Epithelial cell of esophagus (primary cell): ENCODE measurements at regions not wholly inside any gene's neighbourhood (a gene's known extent, or its start where the extent isn't known, plus 50 kb on each side); places are given as distances from the start of the nearest gene placed in this dataset.

ENCODE experiments used
- DNase-seq: peaks from one replicate; pipeline ENCODE4 v3.0.0; 2010; ENCODE audit warnings: low read depth
- H3K4me3 ChIP-seq: 2 replicates; pipeline ENCODE4 v1.5.1; 2011; ENCODE audit warnings: mild to moderate bottlenecking, low read length, control low read depth
- TF ChIP-seq, protein P1 (sequence below): IDR thresholded peaks from 2 replicates; pipeline ENCODE4 v1.5.1; 2011; ENCODE audit warnings: low read depth, mild to moderate bottlenecking, low read length, control low read depth, inconsistent platforms; ENCODE audit not compliant: insufficient read depth; ENCODE audit errors: missing control alignments

DNA sequence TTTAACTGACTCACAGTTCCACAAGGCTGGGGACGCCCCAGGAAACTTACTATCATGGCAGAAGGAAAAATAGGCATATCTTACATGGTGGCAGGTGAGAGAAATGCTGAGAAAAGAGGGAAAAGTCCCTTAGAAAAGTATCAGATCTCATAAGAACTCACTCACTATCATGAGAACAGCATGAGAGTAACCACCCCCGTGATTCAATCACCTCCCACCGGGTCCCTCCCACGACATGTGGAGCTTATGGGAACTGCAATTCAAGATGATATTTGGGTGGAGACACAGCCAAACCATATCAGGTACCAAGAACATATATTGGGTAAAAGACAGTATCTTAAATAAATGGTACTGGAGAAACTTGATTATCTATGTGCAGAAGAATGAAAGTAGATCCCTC lies 100.3 kb upstream of the FAR2 start:
- TF ChIP-seq, protein P1, sequence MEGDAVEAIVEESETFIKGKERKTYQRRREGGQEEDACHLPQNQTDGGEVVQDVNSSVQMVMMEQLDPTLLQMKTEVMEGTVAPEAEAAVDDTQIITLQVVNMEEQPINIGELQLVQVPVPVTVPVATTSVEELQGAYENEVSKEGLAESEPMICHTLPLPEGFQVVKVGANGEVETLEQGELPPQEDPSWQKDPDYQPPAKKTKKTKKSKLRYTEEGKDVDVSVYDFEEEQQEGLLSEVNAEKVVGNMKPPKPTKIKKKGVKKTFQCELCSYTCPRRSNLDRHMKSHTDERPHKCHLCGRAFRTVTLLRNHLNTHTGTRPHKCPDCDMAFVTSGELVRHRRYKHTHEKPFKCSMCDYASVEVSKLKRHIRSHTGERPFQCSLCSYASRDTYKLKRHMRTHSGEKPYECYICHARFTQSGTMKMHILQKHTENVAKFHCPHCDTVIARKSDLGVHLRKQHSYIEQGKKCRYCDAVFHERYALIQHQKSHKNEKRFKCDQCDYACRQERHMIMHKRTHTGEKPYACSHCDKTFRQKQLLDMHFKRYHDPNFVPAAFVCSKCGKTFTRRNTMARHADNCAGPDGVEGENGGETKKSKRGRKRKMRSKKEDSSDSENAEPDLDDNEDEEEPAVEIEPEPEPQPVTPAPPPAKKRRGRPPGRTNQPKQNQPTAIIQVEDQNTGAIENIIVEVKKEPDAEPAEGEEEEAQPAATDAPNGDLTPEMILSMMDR, result no peak
- DNase-seq, result no peak
- H3K4me3 ChIP-seq, result no peak overlapping the region

DNA sequence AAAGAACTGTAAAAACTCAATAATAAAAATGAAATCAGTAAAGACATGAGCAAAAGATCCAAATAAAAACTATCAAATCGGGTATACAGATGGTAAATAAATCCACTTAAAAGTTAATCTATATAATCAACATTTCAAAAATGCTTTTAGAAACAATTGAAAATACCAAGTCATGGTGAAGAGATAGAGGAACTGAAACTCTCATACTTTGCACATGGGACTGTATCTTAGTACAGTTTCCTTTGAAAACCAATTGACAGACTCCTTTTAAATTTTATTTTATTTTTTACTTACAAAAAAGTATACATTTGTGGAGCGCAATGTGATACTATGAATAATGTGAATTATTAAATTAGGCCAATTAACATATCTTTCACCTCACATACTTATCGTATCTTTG lies 98.6 kb upstream of the FAR2 start:
- H3K4me3 ChIP-seq, result no peak overlapping the region
- TF ChIP-seq, protein P1, result no peak
- DNase-seq, result no peak

DNA sequence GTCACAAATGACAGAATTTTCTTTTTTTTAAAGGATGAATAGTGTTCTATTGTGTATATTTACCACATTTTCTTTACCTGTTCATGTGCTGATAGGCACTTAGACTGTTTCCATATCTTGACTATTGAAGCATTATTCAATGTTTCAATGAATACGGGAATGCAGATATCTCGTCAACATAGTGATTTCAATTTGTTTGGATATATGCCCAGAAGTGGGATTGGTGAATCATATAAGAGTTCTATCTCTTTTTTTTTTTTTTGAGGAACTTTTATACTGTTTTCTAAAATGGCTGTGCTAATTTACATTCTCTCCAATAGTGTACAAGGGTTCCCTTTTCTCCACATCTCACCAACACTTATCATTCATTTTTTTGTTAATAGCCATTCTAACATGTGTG lies 97.9 kb upstream of the FAR2 start:
- TF ChIP-seq, protein P1, result no peak

DNA sequence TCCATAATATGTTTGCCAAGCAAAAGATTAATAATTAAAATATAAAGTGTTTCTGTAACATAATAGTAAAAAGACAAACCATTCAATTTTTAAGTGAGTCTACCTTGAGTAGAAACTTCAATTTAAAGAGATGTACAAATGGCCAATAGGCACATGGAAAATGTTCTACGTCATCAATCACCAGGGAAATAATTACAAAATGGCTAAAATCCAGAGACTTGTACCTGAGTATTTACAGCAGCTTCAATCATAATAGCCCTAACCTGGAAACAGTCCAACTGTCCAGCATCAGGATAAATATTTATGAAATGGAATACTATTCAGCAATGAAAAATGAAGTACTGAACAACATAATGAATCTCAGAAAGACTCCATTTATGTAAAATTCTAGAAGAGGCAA lies 95.5 kb upstream of the FAR2 start:
- no peak for DNase-seq
- no peak overlapping the region for H3K4me3 ChIP-seq
- TF ChIP-seq, protein P1, result no peak

More for the DNA sequence above, 97.9 kb upstream of the FAR2 start:
- H3K4me3 ChIP-seq, result no peak overlapping the region
- DNase-seq, result no peak

DNA sequence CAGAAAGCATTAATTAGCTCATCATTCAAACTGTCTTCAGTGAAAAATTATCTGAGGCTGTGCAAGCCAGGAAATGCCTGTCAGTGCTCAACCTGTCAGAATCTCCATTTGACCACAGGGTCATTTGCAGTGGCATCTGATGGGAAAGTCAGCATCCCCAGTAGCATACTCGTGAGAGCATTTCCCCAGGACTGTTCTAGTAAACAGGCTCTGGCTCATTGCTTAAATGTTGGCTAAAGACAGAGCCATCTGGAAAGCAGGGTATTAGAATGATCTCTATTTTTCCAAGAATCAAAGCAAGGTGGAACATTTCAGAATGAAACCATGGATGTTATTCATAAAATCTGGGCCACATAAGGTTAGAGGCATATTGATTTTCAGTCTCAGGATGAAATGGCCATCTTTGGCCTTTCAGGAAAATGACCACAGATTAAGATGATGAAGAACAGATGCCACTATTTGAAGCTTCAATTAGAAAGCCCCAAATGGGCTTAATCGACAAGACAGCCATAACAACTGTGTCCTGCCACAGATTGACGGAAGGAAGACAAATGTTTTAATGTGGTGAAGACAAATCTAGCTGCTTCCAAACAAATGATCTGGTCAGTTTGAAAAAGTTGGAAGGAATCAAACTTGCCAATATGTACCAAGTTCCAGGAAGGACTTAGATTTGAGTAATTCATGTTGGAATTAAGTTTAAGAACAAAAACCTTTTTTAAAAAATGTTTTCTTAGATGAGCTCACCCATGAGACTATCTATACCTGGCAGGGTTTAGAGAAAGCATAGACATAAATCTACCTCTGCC lies 94.0 kb upstream of the FAR2 start:
- no peak overlapping the region for H3K4me3 ChIP-seq
- TF ChIP-seq, protein P1, result no peak
- DNase-seq, result no peak

DNA sequence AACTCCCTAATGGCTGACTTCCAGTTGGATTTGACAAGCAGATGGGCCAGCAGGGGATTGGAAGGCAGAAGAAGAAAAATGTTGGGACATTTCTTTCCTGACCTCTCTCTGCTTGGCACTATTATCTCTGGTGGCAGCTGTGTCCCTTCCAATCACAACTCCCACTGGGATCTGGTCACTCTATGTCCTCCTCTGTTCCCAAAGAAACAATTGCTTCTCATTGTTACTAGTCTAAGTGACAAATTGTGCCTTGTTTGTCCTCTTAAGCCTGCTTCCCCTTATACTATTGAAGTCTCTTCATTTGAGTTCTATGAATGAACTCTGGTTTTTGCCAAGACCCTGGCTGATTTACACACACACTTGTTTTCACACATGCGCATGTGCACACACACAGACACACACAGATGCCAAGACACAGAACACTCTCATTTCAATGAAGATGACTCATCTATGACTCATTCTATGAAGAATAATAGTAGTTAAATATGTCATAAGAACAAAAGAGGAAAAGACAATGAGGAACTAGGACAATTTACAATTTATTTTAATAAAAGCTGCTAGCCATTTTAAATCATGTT lies 83.0 kb upstream of the FAR2 start:
- peak; percentile 52 for DNase-seq
- TF ChIP-seq, protein P1, result no peak
- no peak overlapping the region for H3K4me3 ChIP-seq
